Stimulated activated CD4-positive, alpha-beta T cell treated with anti-CD3 and anti-CD28 coated beads, Interleukin-2, amount 100 ng/mL, for 48 hours (primary cell): ENCODE measurements at regions not wholly inside any gene's neighbourhood (a gene's known extent, or its start where the extent isn't known, plus 50 kb on each side); places are given as distances from the start of the nearest gene placed in this dataset.
"Not testable (repeated sequence)": the region's sequence is repeated elsewhere in the genome, so short reads cannot be mapped to it uniquely, and the experiment has no call there.

Experiments used
- DNase-seq, 2 donors: peaks; one replicate each; pipeline ENCODE4 v3.0.0-alpha.2; 2020

GRCh38 chr11:23263466-23263865, 403.2 kb upstream of the CCDC179 start:
- no peak for DNase-seq

- no peak for DNase-seq
These were observed 411.8 kb upstream of the CCDC179 start for GRCh38 chr11:23272095-23272494.

- no peak for DNase-seq
These were observed 417.8 kb upstream of the CCDC179 start for GRCh38 chr11:23278121-23278520.

- DNase-seq, result no peak
These were observed 419.8 kb upstream of the CCDC179 start for GRCh38 chr11:23280088-23280487.

- no peak for DNase-seq
These were observed 423.4 kb upstream of the CCDC179 start for GRCh38 chr11:23283666-23284065.

GRCh38 chr11:23284631-23285030, 424.4 kb upstream of the CCDC179 start:
- DNase-seq, result no peak

GRCh38 chr11:23288003-23288783, 427.9 kb upstream of the CCDC179 start:
- DNase-seq, result no peak

- no peak for DNase-seq
These were observed 435.0 kb upstream of the CCDC179 start for GRCh38 chr11:23295241-23295640.

GRCh38 chr11:23308041-23308440, 447.8 kb upstream of the CCDC179 start:
- no peak for DNase-seq

- no peak for DNase-seq
These were observed 450.0 kb upstream of the CCDC179 start for GRCh38 chr11:23310276-23310675.

- DNase-seq, result no peak
These were observed 452.0 kb upstream of the CCDC179 start for GRCh38 chr11:23311986-23312940.

GRCh38 chr11:23313001-23313400, 452.7 kb upstream of the CCDC179 start:
- no peak for DNase-seq

- DNase-seq, result no peak
These were observed 453.9 kb upstream of the CCDC179 start for GRCh38 chr11:23314162-23314561.

GRCh38 chr11:23315286-23315685, 455.0 kb upstream of the CCDC179 start:
- no peak for DNase-seq

- DNase-seq, result no peak
These were observed 457.5 kb upstream of the CCDC179 start for GRCh38 chr11:23317816-23318215.

GRCh38 chr11:23318670-23319069, 458.4 kb upstream of the CCDC179 start:
- no peak for DNase-seq

GRCh38 chr11:23320131-23320530, 459.9 kb upstream of the CCDC179 start:
- DNase-seq, result no peak

GRCh38 chr11:23335586-23335985, 475.3 kb upstream of the CCDC179 start:
- not testable (repeated sequence) for DNase-seq

- DNase-seq, result no peak
These were observed 476.7 kb upstream of the CCDC179 start for GRCh38 chr11:23336961-23337360.

- no peak for DNase-seq
These were observed 493.3 kb upstream of the CCDC179 start for GRCh38 chr11:23353611-23354010.

- DNase-seq, result no peak
These were observed 499.0 kb upstream of the CCDC179 start for GRCh38 chr11:23359297-23359696.

- no peak for DNase-seq
These were observed 503.8 kb upstream of the CCDC179 start for GRCh38 chr11:23364076-23364475.

- DNase-seq, result no peak
These were observed 510.5 kb upstream of the CCDC179 start for GRCh38 chr11:23370580-23371275.
